HepG2 (cell line): ENCODE measurements at regions not wholly inside any gene's neighbourhood (a gene's known extent, or its start where the extent isn't known, plus 50 kb on each side); places are given as distances from the start of the nearest gene placed in this dataset.

Experiments
- ATAC-seq: fragments of 200-7000 bp; cut with Tn5 transposase; 3 replicates; pipeline ENCODE4 v1.9.1; 2020; ENCODE audit warnings: mild to moderate bottlenecking, moderate library complexity
- BruUV-seq: library from RNA; stranded (reverse); fragments of 400-500 nt; replicated peaks from 2 replicates; lab custom pipeline; 2021; lab: Mats Ljungman, UMichigan
- CTCF ChIA-PET: fragments of 300-600 bp; formaldehyde crosslinking; extraction: SDS; loops from one replicate; lab custom pipeline; 2021; ENCODE audit warnings: low total read pairs, inconsistent platforms, low intra/inter-chr PET ratio; lab: Yijun Ruan, JAX
- POLR2A ChIA-PET: fragments of 350-600 bp; sonication (Branson Sonifier 250); formaldehyde crosslinking; loops from one replicate; lab custom pipeline; 2020; ENCODE audit warnings: antibody characterized with exemption, inconsistent platforms; lab: Yijun Ruan, JAX
- DNase-seq: peaks from one replicate; pipeline ENCODE4 v3.0.0-alpha.2; 2015; ENCODE audit warnings: low spot score
- FAIRE-seq: peaks from 3 replicates; lab custom pipeline; 2011; peaks lifted over from hg19 to GRCh38; lab: Jason Lieb, UNC
- H2AFZ ChIP-seq: one replicate; pipeline ENCODE4 v1.6.1; 2011; ENCODE audit warnings: low read length, inconsistent platforms
- H3K27ac ChIP-seq: fragments of 300-600 bp; 3 replicates; pipeline ENCODE4 v1.8.0; 2011; ENCODE audit warnings: mixed run types, mild to moderate bottlenecking, mixed read lengths, low read length, inconsistent platforms; ENCODE audit not compliant: insufficient read depth; ENCODE audit errors: extremely low read length
- H3K27me3 ChIP-seq, 2 experiments: fragments of 200-600 bp in 1 of 2; 2 replicates in 1 of 2; 3 replicates in 1 of 2; pipeline versions ENCODE4 v1.6.0 to v1.8.0; 2011; ENCODE audit warnings: low read length in 2 of 2, mild to moderate bottlenecking in 2 of 2, moderate library complexity in 2 of 2, inconsistent platforms in 1 of 2; ENCODE audit not compliant: insufficient read depth in 2 of 2, control insufficient read depth in 1 of 2
- H3K36me3 ChIP-seq, 2 experiments: fragments of 200-600 bp in 1 of 2; replicated peaks in 1 of 2; 2 replicates in 1 of 2; 3 replicates in 1 of 2; pipeline versions ENCODE4 v1.5.1 to v1.8.0; 2011; ENCODE audit warnings: low read length in 2 of 2, inconsistent platforms in 1 of 2; ENCODE audit not compliant: insufficient read depth in 2 of 2, control insufficient read depth in 1 of 2
- H3K4me1 ChIP-seq: 2 replicates; pipeline ENCODE4 v1.5.1; 2012; ENCODE audit warnings: low read length, inconsistent platforms; ENCODE audit not compliant: insufficient read depth
- H3K4me2 ChIP-seq: 2 replicates; pipeline ENCODE4 v1.6.0; 2011; ENCODE audit warnings: low read depth, low read length, inconsistent platforms
- H3K4me3 ChIP-seq, 3 experiments: fragments of 200-600 bp in 1 of 3; sonication (generic), shearing (Covaris generic) in 1 of 3; replicated peaks in 1 of 3; 2 replicates each; pipeline ENCODE4 v1.5.1; 2011 to 2016; ENCODE audit warnings: low read length in 3 of 3, inconsistent platforms in 2 of 3, low read depth in 2 of 3, mild to moderate bottlenecking in 2 of 3, control low read depth in 1 of 3, mixed read lengths in 1 of 3; ENCODE audit not compliant: insufficient read depth in 1 of 3
- H3K79me2 ChIP-seq: one replicate; pipeline ENCODE4 v1.6.1; 2011; ENCODE audit warnings: low read length, inconsistent platforms; ENCODE audit not compliant: insufficient read depth
- H3K9ac ChIP-seq: 2 replicates; pipeline ENCODE4 v1.6.0; 2011; ENCODE audit warnings: mild to moderate bottlenecking, low read depth, low read length, inconsistent platforms; ENCODE audit not compliant: insufficient read depth
- H3K9me3 ChIP-seq: 2 replicates; pipeline ENCODE4 v1.5.1; 2012; ENCODE audit warnings: mild to moderate bottlenecking, low read length
- H4K20me1 ChIP-seq: 2 replicates; pipeline ENCODE4 v1.6.0; 2011; ENCODE audit warnings: inconsistent platforms, mild to moderate bottlenecking, low read length, moderate library complexity; ENCODE audit not compliant: insufficient read depth
- ARHGAP35 ChIP-seq: sonication (generic); formaldehyde crosslinking; IDR thresholded peaks from 2 replicates; pipeline ENCODE4 v1.9.0; 2022; ENCODE audit warnings: mild to moderate bottlenecking, inconsistent platforms, moderate library complexity, missing genetic modification reagents, borderline replicate concordance
- CCAR2 ChIP-seq: fragments of 200-400 bp; formaldehyde crosslinking; optimal IDR thresholded peaks from 2 replicates; pipeline ENCODE3; 2018; ENCODE audit warnings: low read depth, mild to moderate bottlenecking, low read length, moderate library complexity
- HNRNPH1 ChIP-seq: fragments of 200-400 bp; formaldehyde crosslinking; optimal IDR thresholded peaks from 2 replicates; pipeline ENCODE3; 2017; ENCODE audit warnings: mild to moderate bottlenecking, low read depth, low read length
- IKZF1 ChIP-seq: fragments of 450-650 bp; IDR thresholded peaks from 2 replicates; pipeline ENCODE4 v1.7.1; 2016
- NFIB ChIP-seq: sonication (generic); formaldehyde crosslinking; IDR thresholded peaks from 2 replicates; pipeline ENCODE4 v1.9.0; 2021; ENCODE audit warnings: missing genetic modification reagents, mild to moderate bottlenecking, borderline replicate concordance
- PRDM10 ChIP-seq: sonication (generic); formaldehyde crosslinking; IDR thresholded peaks from 2 replicates; pipeline ENCODE4 v1.4.0; 2020; ENCODE audit warnings: low read depth, missing genetic modification reagents
- SKI ChIP-seq: fragments of 450-650 bp; IDR thresholded peaks from one replicate; pipeline ENCODE4 v1.6.1; 2018; ENCODE audit warnings: mild to moderate bottlenecking; ENCODE audit not compliant: partially characterized antibody
- TGIF2 ChIP-seq: IDR thresholded peaks from 2 replicates; pipeline ENCODE4 v1.6.1; 2016; ENCODE audit warnings: control low read depth, missing compliant biosample characterization
- ZFP36L2 ChIP-seq: sonication (generic); formaldehyde crosslinking; IDR thresholded peaks from 2 replicates; pipeline ENCODE4 v1.4.0; 2020; ENCODE audit warnings: missing genetic modification reagents
- ZNF546 ChIP-seq: sonication (generic); formaldehyde crosslinking; conservative IDR thresholded peaks from 2 replicates; pipeline ENCODE4 v1.8.1; 2023; ENCODE audit warnings: mild to moderate bottlenecking, missing genetic modification reagents
- ZNF788 ChIP-seq: sonication (generic); formaldehyde crosslinking; IDR thresholded peaks from 2 replicates; pipeline ENCODE4 v1.5.0; 2020; ENCODE audit warnings: mild to moderate bottlenecking, missing genetic modification reagents, borderline replicate concordance
- ZNF879 ChIP-seq: sonication (generic); formaldehyde crosslinking; IDR thresholded peaks from 2 replicates; pipeline ENCODE4 v1.8.1; 2023; ENCODE audit warnings: missing genetic modification reagents
- WGBS: methylation state at CpG from one replicate; pipeline ENCODE4 v1.1.6; 2017; ENCODE audit warnings: low lambda C conversion rate; 5-methylcytosine and 5-hydroxymethylcytosine counted together
- in situ Hi-C: cut with HindIII; loops from 2 replicates; pipeline ENCODE4 v1.10.0; 2017; ENCODE audit warnings: low pct_unique_long_range_greater_than_20kb; ENCODE audit not compliant: extremely low pct_ligation_motif_present
- intact Hi-C: fragments of 100-400 bp; cut with micrococcal nuclease; formaldehyde crosslinking; loops from one replicate; pipeline ENCODE4 v1.10.0; 2022; ENCODE audit not compliant: unreplicated experiment

GRCh38 chr6:109292420-109292819 is 89.8 kb downstream of the CD164 start:
- H3K9me3 ChIP-seq = no peaks in the 10 kb centered on the region
- H2AFZ ChIP-seq = no peak overlapping the region
- WGBS = 58% methylated on average over 2 of the region's 2 CpGs
- in situ Hi-C loops (no loop called here), intact Hi-C loops (no loop called here)
- no peaks in the 10 kb centered on the region for H3K27me3 ChIP-seq
- H4K20me1 ChIP-seq = no peaks in the 10 kb centered on the region
- H3K79me2 ChIP-seq = no peaks in the 10 kb centered on the region
- no TSS peak for BruUV-seq
- no peak for FAIRE-seq
- no peaks in the 10 kb centered on the region for H3K36me3 ChIP-seq
- TF ChIP-seq ZNF879 (CRISPR knock-in tag) (no peak), HNRNPH1 (no peak), IKZF1 (no peak)
- H3K4me2 ChIP-seq = no peak overlapping the region
- ATAC-seq = no peak
- peaks cover 42% of the 10 kb centered on the region for H3K4me1 ChIP-seq
- POLR2A ChIA-PET = no interaction called here
- H3K4me3 ChIP-seq = no peak overlapping the region
- no peak for DNase-seq
- CTCF ChIA-PET = no interaction called here
- H3K27ac ChIP-seq = no peak overlapping the region
- no peak overlapping the region for H3K9ac ChIP-seq

- DNase-seq (no peak), FAIRE-seq (no peak), ATAC-seq (no peak)
- Histone ChIP-seq H3K9me3 (no peaks in the 10 kb centered on the region), H3K4me1 (peaks cover 37% of the 10 kb centered on the region), H3K36me3 (no peaks in the 10 kb centered on the region), H3K27ac (no peak overlapping the region), H3K4me2 (no peak overlapping the region), H2AFZ (no peak overlapping the region), H3K9ac (no peak overlapping the region), H4K20me1 (no peaks in the 10 kb centered on the region), H3K27me3 (no peaks in the 10 kb centered on the region), H3K79me2 (no peaks in the 10 kb centered on the region), H3K4me3 (no peak overlapping the region)
- intact Hi-C loops (no loop called here), in situ Hi-C loops (no loop called here)
- no TSS peak for BruUV-seq
- POLR2A ChIA-PET = no interaction called here
- TF ChIP-seq ZFP36L2 (no peak), NFIB (CRISPR knock-in tag) (no peak), SKI (no peak), ZNF546 (CRISPR knock-in tag) (no peak), ZNF788 (CRISPR knock-in tag) (no peak), PRDM10 (no peak), TGIF2 (CRISPR knock-in tag) (no peak), ARHGAP35 (CRISPR knock-in tag) (no peak), CCAR2 (no peak)
- CTCF ChIA-PET = no interaction called here
- WGBS = 88% methylated on average over 2 of the region's 2 CpGs
These were observed 90.4 kb downstream of the CD164 start for GRCh38 chr6:109291902-109292301.
